GM12878 (cell line): ENCODE measurements at regions not wholly inside any gene's neighbourhood (a gene's known extent, or its start where the extent isn't known, plus 50 kb on each side); places are given as distances from the start of the nearest gene placed in this dataset.
A peak's percentile ranks its signal among the peaks of the same experiment; 100 is the strongest.

Experiments used
- ATAC-seq: fragments of 200-7000 bp; cut with Tn5 transposase; 3 replicates; pipeline ENCODE4 v1.9.1; 2020; ENCODE audit warnings: mild to moderate bottlenecking, moderate library complexity
- BruUV-seq: library from RNA; stranded (reverse); fragments of 400-500 nt; replicated peaks from 2 replicates; lab custom pipeline; 2021; lab: Mats Ljungman, UMichigan
- CTCF ChIA-PET: fragments of 300-600 bp; sonication (Branson Sonifier 250); formaldehyde crosslinking; extraction: SDS; loops from one replicate; lab custom pipeline; 2021; ENCODE audit warnings: inconsistent platforms; lab: Yijun Ruan, JAX
- POLR2A ChIA-PET: fragments of 350-600 bp; formaldehyde crosslinking; extraction: SDS; loops from one replicate; lab custom pipeline; 2021; ENCODE audit warnings: inconsistent platforms; lab: Charles Lee
- RAD21 ChIA-PET: fragments of 300-600 bp; sonication (Branson Sonifier 250); formaldehyde crosslinking; loops from one replicate; lab custom pipeline; 2023; ENCODE audit warnings: antibody characterized with exemption; ENCODE audit not compliant: unreplicated experiment; lab: Charles Lee
- SMC1A ChIA-PET: fragments of 300-600 bp; sonication (Branson Sonifier 250); formaldehyde crosslinking; loops from one replicate; lab custom pipeline; 2023; ENCODE audit not compliant: unreplicated experiment, uncharacterized antibody; lab: Charles Lee
- DNase-seq: peaks from one replicate; pipeline ENCODE4 v3.0.0-alpha.2; 2011; ENCODE audit warnings: low read depth, low spot score
- FAIRE-seq: peaks from 3 replicates; lab custom pipeline; 2011; peaks lifted over from hg19 to GRCh38; lab: Jason Lieb, UNC
- H2AFZ ChIP-seq: 2 replicates; pipeline ENCODE4 v1.6.0; 2011; ENCODE audit warnings: low read depth, low read length, control low read depth; ENCODE audit not compliant: control insufficient read depth
- H3K27ac ChIP-seq: 2 replicates; pipeline ENCODE4 v1.5.1; 2011; ENCODE audit warnings: control low read depth; ENCODE audit not compliant: control insufficient read depth, insufficient read depth
- H3K27me3 ChIP-seq, 2 experiments: replicated peaks in 1 of 2; 2 replicates each; pipeline versions ENCODE4 v1.6.0 to v1.6.1; 2011; ENCODE audit warnings: low read length in 1 of 2; ENCODE audit not compliant: control insufficient read depth in 2 of 2, insufficient read depth in 2 of 2
- H3K36me3 ChIP-seq, 2 experiments: 2 replicates each; pipeline ENCODE4 v1.5.1; 2011; ENCODE audit warnings: low read length in 1 of 2; ENCODE audit not compliant: control insufficient read depth in 2 of 2, insufficient read depth in 2 of 2
- H3K4me1 ChIP-seq: 2 replicates; pipeline ENCODE4 v1.6.1; 2011; ENCODE audit warnings: mild to moderate bottlenecking, low read length, moderate library complexity, mixed read lengths; ENCODE audit not compliant: control insufficient read depth, insufficient read depth
- H3K4me2 ChIP-seq: 2 replicates; pipeline ENCODE4 v1.6.0; 2011; ENCODE audit warnings: control low read depth; ENCODE audit not compliant: control insufficient read depth, insufficient read depth
- H3K4me3 ChIP-seq: fragments of 200-600 bp; sonication (generic); 2 replicates; pipeline ENCODE4 v1.5.1; 2016
- H3K79me2 ChIP-seq: 2 replicates; pipeline ENCODE4 v1.6.0; 2011; ENCODE audit warnings: low read length; ENCODE audit not compliant: control insufficient read depth, insufficient read depth
- H3K9ac ChIP-seq: 2 replicates; pipeline ENCODE4 v1.8.0; 2011; ENCODE audit warnings: low read length, control low read depth, mixed read lengths; ENCODE audit not compliant: control insufficient read depth, insufficient read depth
- H3K9me3 ChIP-seq: replicated peaks from 3 replicates; pipeline ENCODE4 v1.5.1; 2011; ENCODE audit warnings: mild to moderate bottlenecking, low read length; ENCODE audit not compliant: control insufficient read depth, insufficient read depth
- H4K20me1 ChIP-seq: 2 replicates; pipeline ENCODE4 v1.6.0; 2011; ENCODE audit not compliant: control insufficient read depth, insufficient read depth
- CBX5 ChIP-seq: sonication (generic); IDR thresholded peaks from 2 replicates; pipeline ENCODE4 v1.6.1; 2016; ENCODE audit warnings: low read depth, moderate library complexity, mild to moderate bottlenecking, inconsistent platforms
- MYB ChIP-seq: fragments of 150-350 bp; IDR thresholded peaks from 2 replicates; pipeline ENCODE4 v1.6.1; 2014; ENCODE audit warnings: mild to moderate bottlenecking, low read depth, low read length, borderline replicate concordance
- RELB ChIP-seq: fragments of 450-650 bp; IDR thresholded peaks from 2 replicates; pipeline ENCODE4 v1.6.1; 2017; ENCODE audit warnings: low read depth, mild to moderate bottlenecking, moderate library complexity
- SUPT20H ChIP-seq: IDR thresholded peaks from 2 replicates; pipeline ENCODE4 v1.6.1; 2011; ENCODE audit warnings: low read depth, mild to moderate bottlenecking, low read length, moderate library complexity, borderline replicate concordance; ENCODE audit not compliant: control insufficient read depth
- WGBS: methylation state at CpG from one replicate; pipeline ENCODE4 v1.1.6; 2016; ENCODE audit warnings: low lambda C conversion rate; ENCODE audit not compliant: insufficient replicate concordance, insufficient coverage; ENCODE audit errors: missing lambda C conversion rate; 5-methylcytosine and 5-hydroxymethylcytosine counted together
- in situ Hi-C: fragments of 300-500 bp; cut with MboI; formaldehyde crosslinking; loops from 9 replicates; pipeline ENCODE4 v1.14.3; 2018; ENCODE audit warnings: mixed read lengths
- intact Hi-C: fragments of 100-400 bp; cut with micrococcal nuclease; formaldehyde crosslinking; loops from one replicate; pipeline ENCODE4 v1.14.2; 2022; ENCODE audit not compliant: unreplicated experiment

DNA sequence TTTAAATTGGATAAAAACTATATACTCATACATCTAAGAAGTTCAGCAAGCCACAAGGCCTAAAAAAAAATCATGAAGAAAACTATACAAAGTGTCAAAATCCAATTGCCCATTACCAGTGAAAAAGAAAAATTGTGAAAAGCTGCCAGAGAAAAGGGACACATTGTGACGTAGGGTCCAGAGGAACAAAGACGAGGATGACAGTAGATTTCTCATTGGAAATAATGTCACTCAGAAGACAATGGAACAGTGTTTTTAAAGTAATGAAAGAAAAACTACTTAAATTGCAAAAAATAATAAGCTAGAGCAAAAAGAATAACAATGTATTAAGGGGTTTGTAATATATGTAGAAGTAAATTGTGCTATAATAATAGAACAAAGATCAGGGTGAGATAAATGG is 195.2 kb downstream of the EFNB2 start:
- H3K27me3 ChIP-seq: no peaks in the 10 kb centered on the region
- no peak for ATAC-seq
- peak; percentile 34; the same call in 1 of the 2 replicates for TF ChIP-seq CBX5
- no peak for TF ChIP-seq SUPT20H
- FAIRE-seq: no peak
- no peak for DNase-seq
- no TSS peak for BruUV-seq
- H3K4me1 ChIP-seq: no peaks in the 10 kb centered on the region
- WGBS: 32% methylated on average over 2 of the region's 2 CpGs
- H3K36me3 ChIP-seq: no peaks in the 10 kb centered on the region
- H3K27ac ChIP-seq: no peak overlapping the region
- SMC1A ChIA-PET: no interaction called here
- POLR2A ChIA-PET: no interaction called here
- in situ Hi-C loops (no loop called here), intact Hi-C loops (no loop called here)
- CTCF ChIA-PET: interaction anchor here (0.6 kb wide), 1 partner anchor 14 kb away, joined by 3 read pairs; no protein-coding TSS in a partner anchor
- H3K9ac ChIP-seq: no peak overlapping the region
- RAD21 ChIA-PET: interaction anchor here (1.6 kb wide), 1 partner anchor 9 kb away, joined by 4 read pairs; no protein-coding TSS in a partner anchor
- H3K79me2 ChIP-seq: no peaks in the 10 kb centered on the region
- no peaks in the 10 kb centered on the region for H3K9me3 ChIP-seq
- H3K4me2 ChIP-seq: no peak overlapping the region
- no peaks in the 10 kb centered on the region for H4K20me1 ChIP-seq
- H3K4me3 ChIP-seq: no peak overlapping the region
- no peak overlapping the region for H2AFZ ChIP-seq

GRCh38 chr13:106337096-106337850 is 198.2 kb downstream of the EFNB2 start:
- Histone ChIP-seq H3K4me1 (no peaks in the 10 kb centered on the region), H3K36me3 (no peaks in the 10 kb centered on the region), H3K4me3 (no peak overlapping the region), H2AFZ (no peak overlapping the region), H3K27me3 (no peaks in the 10 kb centered on the region), H3K9ac (no peak overlapping the region), H3K79me2 (no peaks in the 10 kb centered on the region), H4K20me1 (no peaks in the 10 kb centered on the region), H3K9me3 (no peaks in the 10 kb centered on the region), H3K4me2 (no peak overlapping the region), H3K27ac (no peak overlapping the region)
- ChIA-PET CTCF (no interaction called here), RAD21 (no interaction called here), SMC1A (interaction anchor here (0.5 to 1.1 kb wide), 2 partner anchors 30 to 206 kb away, joined by 3 to 4 read pairs; no protein-coding TSS in a partner anchor), POLR2A (no interaction called here)
- TF ChIP-seq RELB (no peak), MYB (no peak)
- ATAC-seq (no peak), DNase-seq (no peak), FAIRE-seq (no peak)
- no TSS peak for BruUV-seq
- 14% methylated on average over 7 of the region's 7 CpGs for WGBS
- intact Hi-C loops: no loop called here
- in situ Hi-C loops: no loop called here
